Upper lobe of left lung (tissue), 6 donors: ENCODE measurements at regions not wholly inside any gene's neighbourhood (a gene's known extent, or its start where the extent isn't known, plus 50 kb on each side); places are given as distances from the start of the nearest gene placed in this dataset.

Source experiments
- ATAC-seq, 2 donors: fragments of 200-7000 bp; cut with Tn5 transposase; one replicate each; pipeline ENCODE4 v1.9.1; 2022; ENCODE audit warnings: mild to moderate bottlenecking in 2 of 2, moderate library complexity in 2 of 2; ENCODE audit not compliant: low FRiP score in 2 of 2
- DNase-seq, 2 donors: peaks; one replicate each; pipeline ENCODE4 v3.0.0-alpha.2; 2019 to 2020
- H3K27ac ChIP-seq, 4 donors: fragments of 200-600 bp; sonication (generic); one replicate each; pipeline ENCODE4 v1.5.1; 2016 to 2019
- H3K27me3 ChIP-seq, 4 donors: fragments of 200-600 bp; sonication (generic); one replicate each; pipeline ENCODE4 v1.5.1; 2017 to 2019
- H3K36me3 ChIP-seq, 4 donors: fragments of 200-600 bp; sonication (generic); one replicate each; pipeline ENCODE4 v1.5.1; 2016 to 2019
- H3K4me1 ChIP-seq, 4 donors: fragments of 200-600 bp; sonication (generic); one replicate each; pipeline ENCODE4 v1.5.1; 2018 to 2019
- H3K4me3 ChIP-seq, 4 donors: fragments of 200-600 bp; sonication (generic); one replicate each; pipeline ENCODE4 v1.5.1; 2017 to 2019; ENCODE audit warnings: mild to moderate bottlenecking in 2 of 4, moderate library complexity in 1 of 4
- H3K9me3 ChIP-seq, 4 donors: fragments of 200-600 bp; sonication (generic); one replicate each; pipeline ENCODE4 v1.5.1; 2018 to 2019
- CTCF ChIP-seq, 6 experiments: fragments of 450-650 bp in 4 of 6; fragments of 200-600 bp in 2 of 6; sonication (generic) in 2 of 6; IDR thresholded peaks; one replicate each; pipeline ENCODE4 v1.5.1; 2016 to 2019; ENCODE audit warnings: antibody characterized with exemption in 6 of 6
- EP300 ChIP-seq, 4 donors: sonication (generic); formaldehyde crosslinking; IDR thresholded peaks; one replicate each; pipeline ENCODE4 v1.5.1; 2017; ENCODE audit warnings: antibody characterized with exemption in 4 of 4, control low read depth in 2 of 4
- POLR2A ChIP-seq, 4 donors: fragments of 450-650 bp; IDR thresholded peaks; one replicate each; pipeline ENCODE4 v1.5.1; 2016 to 2017; ENCODE audit warnings: antibody characterized with exemption in 4 of 4, mild to moderate bottlenecking in 2 of 4
- POLR2AphosphoS5 ChIP-seq, 2 donors: sonication (generic); formaldehyde crosslinking; IDR thresholded peaks; one replicate each; pipeline ENCODE4 v1.5.1; 2017; ENCODE audit warnings: antibody characterized with exemption in 2 of 2
- WGBS, 2 donors: methylation state at CpG; one replicate each; pipeline ENCODE4 v1.1.5; 2017 to 2018; 5-methylcytosine and 5-hydroxymethylcytosine counted together
- donor health status: DM: no; HTN: no; CAD: no; lungs with moderate emphysema.
- donor health status: DM: no; HTN: yes; CAD: no; lungs with severe emphysema.

- H3K9me3 ChIP-seq: no peaks in the 10 kb centered on the region
- H3K27ac ChIP-seq: no peak overlapping the region
- DNase-seq: peak in 1 of 2 donors; percentile 43
- ATAC-seq: peak in 1 of 2 donors; percentile 21
- no peaks in the 10 kb centered on the region for H3K36me3 ChIP-seq
- no peaks in the 10 kb centered on the region for H3K27me3 ChIP-seq
- H3K4me3 ChIP-seq: no peak overlapping the region
- 85 to 86% methylated on average over 7 of the region's 7 CpGs for WGBS, 2 donors
- H3K4me1 ChIP-seq: no peaks in the 10 kb centered on the region
- TF ChIP-seq CTCF (IDR thresholded peaks at IDR 0.05) (no peak), POLR2A (IDR thresholded peaks at IDR 0.05) (no peak), EP300 (IDR thresholded peaks at IDR 0.05) (no peak)
Observed at GRCh38 chr3:18538463-18539230, 113.5 kb upstream of the SATB1 start.

GRCh38 chr3:18533039-18533438 lies 107.9 kb upstream of the SATB1 start:
- DNase-seq (no peak), ATAC-seq (no peak)
- H3K9me3 ChIP-seq: no peaks in the 10 kb centered on the region
- 73 to 86% methylated on average over 2 of the region's 2 CpGs for WGBS, 2 donors
- H3K4me3 ChIP-seq: no peak overlapping the region
- no peaks in the 10 kb centered on the region for H3K4me1 ChIP-seq
- no peak overlapping the region for H3K27ac ChIP-seq
- H3K36me3 ChIP-seq: no peaks in the 10 kb centered on the region
- TF ChIP-seq POLR2AphosphoS5 (IDR thresholded peaks at IDR 0.05): no peak
- TF ChIP-seq POLR2A (IDR thresholded peaks at IDR 0.05): no peak
- TF ChIP-seq CTCF (IDR thresholded peaks at IDR 0.05): no peak
- TF ChIP-seq EP300 (IDR thresholded peaks at IDR 0.05): no peak
- H3K27me3 ChIP-seq: no peaks in the 10 kb centered on the region

GRCh38 chr3:18531662-18532061 lies 106.5 kb upstream of the SATB1 start:
- no peak overlapping the region for H3K4me3 ChIP-seq
- H3K36me3 ChIP-seq: no peaks in the 10 kb centered on the region
- no peak overlapping the region for H3K27ac ChIP-seq
- H3K4me1 ChIP-seq: no peaks in the 10 kb centered on the region
- WGBS, 2 donors: 69 to 88% methylated on average over 1 of the region's 1 CpG
- DNase-seq: no peak
- no peak for ATAC-seq
- TF ChIP-seq POLR2A (IDR thresholded peaks at IDR 0.05) (no peak), EP300 (IDR thresholded peaks at IDR 0.05) (no peak), CTCF (IDR thresholded peaks at IDR 0.05) (no peak), POLR2AphosphoS5 (IDR thresholded peaks at IDR 0.05) (no peak)
- no peaks in the 10 kb centered on the region for H3K9me3 ChIP-seq
- H3K27me3 ChIP-seq: no peaks in the 10 kb centered on the region

- peaks cover 0 to 2% (median 0%) of the 10 kb centered on the region in 4 donors for H3K9me3 ChIP-seq
- H3K36me3 ChIP-seq: no peaks in the 10 kb centered on the region
- WGBS, 2 donors: 75 to 100% methylated on average over 1 of the region's 1 CpG
- H3K4me3 ChIP-seq: no peak overlapping the region
- no peaks in the 10 kb centered on the region for H3K4me1 ChIP-seq
- DNase-seq (no peak), ATAC-seq (no peak)
- no peaks in the 10 kb centered on the region for H3K27me3 ChIP-seq
- TF ChIP-seq POLR2A (IDR thresholded peaks at IDR 0.05) (no peak), CTCF (IDR thresholded peaks at IDR 0.05) (no peak), EP300 (IDR thresholded peaks at IDR 0.05) (no peak), POLR2AphosphoS5 (IDR thresholded peaks at IDR 0.05) (no peak)
- no peak overlapping the region for H3K27ac ChIP-seq
Observed at GRCh38 chr3:18529631-18530030, 104.5 kb upstream of the SATB1 start.

- DNase-seq (no peak), ATAC-seq (no peak)
- no peak overlapping the region for H3K27ac ChIP-seq
- H3K4me1 ChIP-seq: no peaks in the 10 kb centered on the region
- TF ChIP-seq EP300 (IDR thresholded peaks at IDR 0.05) (no peak), POLR2A (IDR thresholded peaks at IDR 0.05) (no peak), CTCF (IDR thresholded peaks at IDR 0.05) (no peak), POLR2AphosphoS5 (IDR thresholded peaks at IDR 0.05) (no peak)
- no peaks in the 10 kb centered on the region for H3K36me3 ChIP-seq
- H3K4me3 ChIP-seq: no peak overlapping the region
- no peaks in the 10 kb centered on the region for H3K27me3 ChIP-seq
- H3K9me3 ChIP-seq: peaks cover 0 to 2% (median 0%) of the 10 kb centered on the region in 4 donors
Observed at GRCh38 chr3:18527691-18528090, 102.6 kb upstream of the SATB1 start.
